GM12873 (cell line): ENCODE measurements at regions not wholly inside any gene's neighbourhood (a gene's known extent, or its start where the extent isn't known, plus 50 kb on each side); places are given as distances from the start of the nearest gene placed in this dataset.

ENCODE experiments used
- CTCF ChIP-seq: IDR thresholded peaks from 2 replicates; pipeline ENCODE4 v1.5.1; 2012; ENCODE audit warnings: low read depth, mild to moderate bottlenecking, moderate library complexity, low read length, control low read depth; ENCODE audit not compliant: insufficient read depth; ENCODE audit errors: missing control alignments

GRCh38 chr9:86600291-86600690, 246.1 kb upstream of the TUT7 start:
- TF ChIP-seq CTCF = no peak

GRCh38 chr9:86599561-86599960, 245.4 kb upstream of the TUT7 start:
- TF ChIP-seq CTCF = no peak

- TF ChIP-seq CTCF = no peak
Observed at GRCh38 chr9:86598411-86599239, 244.4 kb upstream of the TUT7 start.

- no peak for TF ChIP-seq CTCF
Observed at GRCh38 chr9:86594724-86595123, 240.5 kb upstream of the TUT7 start.

- TF ChIP-seq CTCF = no peak
Observed at GRCh38 chr9:86591472-86591871, 237.3 kb upstream of the TUT7 start.

GRCh38 chr9:86589730-86590129, 235.5 kb upstream of the TUT7 start:
- TF ChIP-seq CTCF = no peak

- no peak for TF ChIP-seq CTCF
Observed at GRCh38 chr9:86589273-86589672, 235.1 kb upstream of the TUT7 start.
